Hepatocyte (in vitro differentiated cells): ENCODE measurements at regions not wholly inside any gene's neighbourhood (a gene's known extent, or its start where the extent isn't known, plus 50 kb on each side); places are given as distances from the start of the nearest gene placed in this dataset.

Source experiments
- DNase-seq: peaks from one replicate; pipeline ENCODE4 v3.0.0-alpha.2; 2016; ENCODE audit warnings: low spot score
- H2AFZ ChIP-seq: fragments of 200-600 bp; sonication (generic); 2 replicates; pipeline ENCODE4 v1.6.0; 2016; ENCODE audit warnings: antibody characterized with exemption, mild to moderate bottlenecking
- H3K27ac ChIP-seq: fragments of 200-600 bp; sonication (generic); 2 replicates; pipeline ENCODE4 v1.5.1; 2016; ENCODE audit warnings: mild to moderate bottlenecking
- H3K27me3 ChIP-seq: fragments of 200-600 bp; sonication (generic); 2 replicates; pipeline ENCODE4 v1.6.1; 2016
- H3K36me3 ChIP-seq: fragments of 200-600 bp; sonication (generic); replicated peaks from 2 replicates; pipeline ENCODE4 v1.5.1; 2016; ENCODE audit warnings: low read depth; ENCODE audit not compliant: insufficient read depth
- H3K4me1 ChIP-seq: fragments of 200-600 bp; sonication (generic); 2 replicates; pipeline ENCODE4 v1.5.1; 2016; ENCODE audit warnings: mild to moderate bottlenecking, moderate library complexity; ENCODE audit not compliant: insufficient read depth
- H3K4me2 ChIP-seq: fragments of 200-600 bp; sonication (generic); 2 replicates; pipeline ENCODE4 v1.6.0; 2016
- H3K4me3 ChIP-seq: fragments of 200-600 bp; sonication (generic); 2 replicates; pipeline ENCODE4 v1.5.1; 2016; ENCODE audit warnings: mild to moderate bottlenecking
- H3K79me2 ChIP-seq: fragments of 200-600 bp; sonication (generic); 2 replicates; pipeline ENCODE4 v1.6.0; 2017; ENCODE audit warnings: mild to moderate bottlenecking
- H3K9me2 ChIP-seq: fragments of 200-600 bp; sonication (generic); replicated peaks from 2 replicates; pipeline ENCODE4 v1.6.0; 2017; ENCODE audit warnings: mild to moderate bottlenecking; ENCODE audit not compliant: insufficient read depth
- H3K9me3 ChIP-seq: fragments of 200-600 bp; sonication (generic); 2 replicates; pipeline ENCODE4 v1.5.1; 2016; ENCODE audit warnings: low read depth, mild to moderate bottlenecking
- H4K20me1 ChIP-seq: fragments of 200-600 bp; sonication (generic); 2 replicates; pipeline ENCODE4 v1.6.0; 2016; ENCODE audit warnings: mild to moderate bottlenecking; ENCODE audit not compliant: insufficient read depth, poor library complexity, severe bottlenecking
- EZH2 ChIP-seq: fragments of 200-600 bp; sonication (generic); IDR thresholded peaks from 2 replicates; pipeline ENCODE4 v1.6.1; 2016; ENCODE audit warnings: antibody characterized with exemption, mild to moderate bottlenecking, borderline replicate concordance
- EZH2phosphoT487 ChIP-seq: fragments of 200-600 bp; sonication (generic); IDR thresholded peaks from one replicate; pipeline ENCODE4 v1.6.1; 2018; ENCODE audit warnings: antibody characterized with exemption, mild to moderate bottlenecking, low read depth, moderate library complexity; ENCODE audit not compliant: unreplicated experiment, severe bottlenecking
- WGBS: methylation state at CpG from one replicate; pipeline ENCODE4 v1.1.6; 2016; ENCODE audit warnings: low lambda C conversion rate; ENCODE audit errors: missing lambda C conversion rate; 5-methylcytosine and 5-hydroxymethylcytosine counted together
- TF ChIP-seq, protein P1 (sequence below): fragments of 200-600 bp; sonication (generic); IDR thresholded peaks from 2 replicates; pipeline ENCODE4 v1.5.1; 2016; ENCODE audit warnings: antibody characterized with exemption, mild to moderate bottlenecking; ENCODE audit not compliant: poor library complexity

DNA sequence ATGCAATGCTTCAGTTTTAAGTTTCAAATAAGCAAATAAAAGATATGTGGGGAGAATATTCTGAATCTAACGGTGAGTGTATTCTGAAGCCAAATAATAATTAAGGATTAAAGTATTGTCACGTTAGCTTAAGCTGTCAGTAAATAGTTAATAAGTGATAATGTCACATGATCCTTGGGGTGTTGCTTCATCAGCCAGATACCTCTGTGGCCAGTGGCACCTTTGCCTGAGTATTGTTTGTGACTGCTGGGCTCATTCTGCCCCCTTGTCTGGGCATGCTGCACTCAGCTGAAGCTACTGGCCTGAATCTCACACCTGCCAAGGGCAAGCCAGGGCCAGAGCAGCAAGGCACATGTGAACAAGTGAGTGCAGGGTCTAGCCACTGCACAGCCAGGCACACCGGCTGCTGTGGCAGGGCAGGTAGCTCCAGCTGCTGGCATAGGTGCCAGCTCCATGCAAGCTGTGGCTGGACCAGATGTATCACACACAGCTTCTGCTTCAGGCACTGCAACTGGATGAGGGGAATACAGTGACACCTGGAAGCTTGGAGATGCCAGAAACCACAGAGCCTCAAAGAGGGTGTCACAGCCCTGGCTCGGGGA is 739.7 kb downstream of the SLC6A15 start:
- no peak overlapping the region for H3K4me3 ChIP-seq
- no peaks in the 10 kb centered on the region for H3K36me3 ChIP-seq
- no peaks in the 10 kb centered on the region for H4K20me1 ChIP-seq
- H3K27me3 ChIP-seq = no peaks in the 10 kb centered on the region
- H3K4me2 ChIP-seq = no peak overlapping the region
- H3K27ac ChIP-seq = no peak overlapping the region
- H3K9me3 ChIP-seq = no peaks in the 10 kb centered on the region
- no peak for DNase-seq
- 77% methylated on average over 4 of the region's 4 CpGs for WGBS
- TF ChIP-seq, protein P1, sequence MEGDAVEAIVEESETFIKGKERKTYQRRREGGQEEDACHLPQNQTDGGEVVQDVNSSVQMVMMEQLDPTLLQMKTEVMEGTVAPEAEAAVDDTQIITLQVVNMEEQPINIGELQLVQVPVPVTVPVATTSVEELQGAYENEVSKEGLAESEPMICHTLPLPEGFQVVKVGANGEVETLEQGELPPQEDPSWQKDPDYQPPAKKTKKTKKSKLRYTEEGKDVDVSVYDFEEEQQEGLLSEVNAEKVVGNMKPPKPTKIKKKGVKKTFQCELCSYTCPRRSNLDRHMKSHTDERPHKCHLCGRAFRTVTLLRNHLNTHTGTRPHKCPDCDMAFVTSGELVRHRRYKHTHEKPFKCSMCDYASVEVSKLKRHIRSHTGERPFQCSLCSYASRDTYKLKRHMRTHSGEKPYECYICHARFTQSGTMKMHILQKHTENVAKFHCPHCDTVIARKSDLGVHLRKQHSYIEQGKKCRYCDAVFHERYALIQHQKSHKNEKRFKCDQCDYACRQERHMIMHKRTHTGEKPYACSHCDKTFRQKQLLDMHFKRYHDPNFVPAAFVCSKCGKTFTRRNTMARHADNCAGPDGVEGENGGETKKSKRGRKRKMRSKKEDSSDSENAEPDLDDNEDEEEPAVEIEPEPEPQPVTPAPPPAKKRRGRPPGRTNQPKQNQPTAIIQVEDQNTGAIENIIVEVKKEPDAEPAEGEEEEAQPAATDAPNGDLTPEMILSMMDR = no peak
- no peak for TF ChIP-seq EZH2phosphoT487
- no peak for TF ChIP-seq EZH2
- no peaks in the 10 kb centered on the region for H3K9me2 ChIP-seq
- no peak overlapping the region for H2AFZ ChIP-seq
- H3K4me1 ChIP-seq = no peaks in the 10 kb centered on the region
- H3K79me2 ChIP-seq = no peaks in the 10 kb centered on the region

DNA sequence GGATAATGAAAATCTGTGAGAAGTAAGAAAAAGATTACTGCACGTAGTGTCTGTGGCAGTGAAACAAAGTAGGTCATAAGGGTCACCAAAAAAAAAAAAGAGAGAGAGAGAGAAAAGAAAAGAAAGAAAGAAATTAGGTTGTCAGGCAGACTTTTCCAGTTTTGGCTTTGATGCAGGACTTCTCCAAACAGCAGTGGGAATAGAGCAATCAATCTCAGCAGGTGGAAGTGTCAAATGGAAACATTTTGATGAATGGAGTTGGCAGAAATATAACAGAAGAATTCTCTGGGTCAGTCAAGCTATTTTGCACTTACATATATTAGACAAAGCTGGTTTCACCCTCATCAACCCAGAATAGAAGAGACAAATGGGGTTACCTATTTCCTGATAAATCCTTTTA is 745.8 kb downstream of the SLC6A15 start:
- TF ChIP-seq, protein P1 = no peak
- no peak for TF ChIP-seq EZH2phosphoT487
- H3K4me1 ChIP-seq = no peaks in the 10 kb centered on the region
- H2AFZ ChIP-seq = no peak overlapping the region
- no peak overlapping the region for H3K4me2 ChIP-seq
- no peaks in the 10 kb centered on the region for H4K20me1 ChIP-seq
- no peak overlapping the region for H3K27ac ChIP-seq
- 52% methylated on average over 1 of the region's 1 CpG for WGBS
- no peaks in the 10 kb centered on the region for H3K9me3 ChIP-seq
- no peaks in the 10 kb centered on the region for H3K36me3 ChIP-seq
- H3K79me2 ChIP-seq = no peaks in the 10 kb centered on the region
- no peak overlapping the region for H3K4me3 ChIP-seq
- no peak for DNase-seq
- H3K9me2 ChIP-seq = no peaks in the 10 kb centered on the region
- no peaks in the 10 kb centered on the region for H3K27me3 ChIP-seq

DNA sequence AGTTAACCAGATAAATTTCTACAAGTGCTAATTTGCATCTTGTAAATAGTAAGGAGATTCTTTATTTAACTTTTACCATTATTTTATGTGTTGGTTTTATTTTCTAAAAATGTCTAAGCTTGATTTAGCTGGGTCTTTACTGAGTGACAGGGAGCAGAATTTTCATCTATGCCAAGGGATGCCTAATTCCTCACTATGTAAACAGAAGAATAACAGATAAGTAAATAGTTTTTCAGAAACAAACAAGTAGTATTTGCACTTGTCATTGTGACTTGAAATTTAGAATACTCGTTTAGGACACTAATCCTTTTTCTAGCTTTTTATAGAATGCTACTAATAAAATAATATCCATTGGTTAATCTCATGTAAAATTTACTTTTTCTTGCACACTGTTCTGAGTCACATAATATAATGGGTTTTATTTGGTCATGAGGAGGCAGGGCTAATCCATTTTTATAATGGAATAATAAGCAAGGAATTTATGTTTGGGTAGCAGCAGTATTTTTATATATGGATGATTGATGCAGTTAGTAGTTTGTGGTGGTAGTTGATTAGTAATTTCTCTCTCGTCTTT is 746.5 kb downstream of the SLC6A15 start:
- no peak overlapping the region for H2AFZ ChIP-seq
- no peak overlapping the region for H3K27ac ChIP-seq
- H3K4me2 ChIP-seq = no peak overlapping the region
- H3K36me3 ChIP-seq = no peaks in the 10 kb centered on the region
- WGBS = 64% methylated on average over 2 of the region's 2 CpGs
- H3K9me3 ChIP-seq = no peaks in the 10 kb centered on the region
- H4K20me1 ChIP-seq = no peaks in the 10 kb centered on the region
- H3K79me2 ChIP-seq = no peaks in the 10 kb centered on the region
- no peaks in the 10 kb centered on the region for H3K4me1 ChIP-seq
- H3K27me3 ChIP-seq = no peaks in the 10 kb centered on the region
- H3K4me3 ChIP-seq = no peak overlapping the region
- no peaks in the 10 kb centered on the region for H3K9me2 ChIP-seq
- TF ChIP-seq, protein P1 = no peak
- TF ChIP-seq EZH2phosphoT487 (no peak), EZH2 (no peak)
- no peak for DNase-seq

DNA sequence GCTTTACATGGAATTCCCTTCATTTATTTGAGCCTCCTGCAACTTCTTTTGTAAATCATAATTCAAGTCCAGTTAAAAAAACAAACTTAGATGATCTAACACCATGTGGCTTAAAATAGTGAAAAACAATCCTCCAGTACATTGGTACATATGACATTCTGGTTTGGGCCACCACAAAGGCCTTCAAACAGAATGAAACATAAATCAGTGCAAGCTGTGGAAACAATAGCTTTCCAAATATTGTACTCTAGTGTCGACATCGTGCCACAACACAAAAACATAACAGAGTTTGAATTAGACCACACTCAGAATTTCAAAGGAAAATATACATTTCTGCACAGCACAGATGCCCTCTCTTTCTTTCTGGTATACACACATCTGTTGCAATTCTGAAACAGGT is 751.3 kb downstream of the SLC6A15 start:
- WGBS = 93% methylated on average over 2 of the region's 2 CpGs
- Histone ChIP-seq H3K4me2 (no peak overlapping the region), H4K20me1 (no peaks in the 10 kb centered on the region), H3K4me1 (no peaks in the 10 kb centered on the region), H3K4me3 (no peak overlapping the region), H3K79me2 (no peaks in the 10 kb centered on the region), H3K36me3 (no peaks in the 10 kb centered on the region), H3K9me2 (no peaks in the 10 kb centered on the region), H2AFZ (no peak overlapping the region), H3K9me3 (no peaks in the 10 kb centered on the region), H3K27ac (no peak overlapping the region), H3K27me3 (no peaks in the 10 kb centered on the region)
- no peak for DNase-seq
- TF ChIP-seq EZH2phosphoT487 = no peak
- TF ChIP-seq, protein P1 = no peak
